GM23338 (cell line): ENCODE measurements at regions not wholly inside any gene's neighbourhood (a gene's known extent, or its start where the extent isn't known, plus 50 kb on each side); places are given as distances from the start of the nearest gene placed in this dataset.

ENCODE experiments used
- ATAC-seq: fragments of 200-7000 bp; cut with Tn5 transposase; 3 replicates; pipeline ENCODE4 v1.9.1; 2020
- DNase-seq: peaks from one replicate; pipeline ENCODE4 v3.0.0-alpha.2; 2015; ENCODE audit warnings: low spot score
- H2AFZ ChIP-seq: fragments of 200-600 bp; sonication (generic); 2 replicates; pipeline ENCODE4 v1.8.0; 2016; ENCODE audit warnings: antibody characterized with exemption, mild to moderate bottlenecking, moderate library complexity
- H3F3A ChIP-seq: fragments of 200-600 bp; sonication (generic); replicated peaks from 2 replicates; pipeline ENCODE4 v1.8.0; 2017; ENCODE audit warnings: antibody characterized with exemption, mixed run types, low read depth
- H3K27ac ChIP-seq: fragments of 200-600 bp; sonication (generic); 2 replicates; pipeline ENCODE4 v1.6.1; 2016; ENCODE audit warnings: low read depth
- H3K27me3 ChIP-seq: fragments of 200-600 bp; sonication (generic); 2 replicates; pipeline ENCODE4 v1.8.0; 2016; ENCODE audit warnings: mild to moderate bottlenecking, mixed run types, moderate library complexity; ENCODE audit not compliant: insufficient read depth
- H3K36me3 ChIP-seq: fragments of 200-600 bp; sonication (generic); 2 replicates; pipeline ENCODE4 v1.8.0; 2016; ENCODE audit warnings: mild to moderate bottlenecking; ENCODE audit not compliant: insufficient read depth
- H3K4me1 ChIP-seq: fragments of 200-600 bp; sonication (generic); 2 replicates; pipeline ENCODE4 v1.8.0; 2016; ENCODE audit warnings: mild to moderate bottlenecking, moderate library complexity; ENCODE audit not compliant: insufficient read depth
- H3K4me2 ChIP-seq: fragments of 200-600 bp; sonication (generic); 2 replicates; pipeline ENCODE4 v1.7.1; 2017; ENCODE audit warnings: mixed run types
- H3K4me3 ChIP-seq: fragments of 200-600 bp; sonication (generic); 2 replicates; pipeline ENCODE4 v1.6.1; 2016; ENCODE audit warnings: mixed run types
- H3K79me2 ChIP-seq: fragments of 200-600 bp; sonication (generic); replicated peaks from 2 replicates; pipeline ENCODE4 v1.8.0; 2017; ENCODE audit warnings: mild to moderate bottlenecking; ENCODE audit not compliant: insufficient read depth
- H3K9me2 ChIP-seq: fragments of 200-600 bp; sonication (generic); 2 replicates; pipeline ENCODE4 v1.8.0; 2017; ENCODE audit not compliant: insufficient read depth
- H4K20me1 ChIP-seq: fragments of 200-600 bp; sonication (generic); replicated peaks from 2 replicates; pipeline ENCODE4 v1.8.0; 2017; ENCODE audit warnings: mild to moderate bottlenecking; ENCODE audit not compliant: insufficient read depth
- H3K27ac Mint-ChIP-seq: 2 replicates; pipeline ENCODE4 v1.8.0; 2020; ENCODE audit warnings: inconsistent platforms, mild to moderate bottlenecking, moderate library complexity, mixed read lengths
- H3K27me3 Mint-ChIP-seq: 3 replicates; pipeline ENCODE4 v1.8.0; 2022; ENCODE audit warnings: low read depth, mild to moderate bottlenecking, moderate library complexity, mixed read lengths, inconsistent platforms; ENCODE audit not compliant: insufficient read depth, poor library complexity
- H3K36me3 Mint-ChIP-seq: 3 replicates; pipeline ENCODE4 v1.8.0; 2021; ENCODE audit warnings: low read depth, mild to moderate bottlenecking, inconsistent platforms, moderate library complexity, mixed read lengths
- H3K4me1 Mint-ChIP-seq: 3 replicates; pipeline ENCODE4 v1.8.0; 2020; ENCODE audit warnings: mild to moderate bottlenecking, inconsistent platforms, mixed read lengths
- H3K4me3 Mint-ChIP-seq: 3 replicates; pipeline ENCODE4 v1.8.0; 2021; ENCODE audit warnings: moderate library complexity, mild to moderate bottlenecking, inconsistent platforms, mixed read lengths
- H3K9me3 Mint-ChIP-seq: 3 replicates; pipeline ENCODE4 v1.8.0; 2020; ENCODE audit warnings: moderate library complexity, mild to moderate bottlenecking, inconsistent platforms, mixed read lengths
- CREB1 ChIP-seq: fragments of 250-450 bp; sonication (Bioruptor Pico); IDR thresholded peaks from 2 replicates; pipeline ENCODE4 v1.5.0; 2020; ENCODE audit warnings: low read depth, mild to moderate bottlenecking, moderate library complexity
- EZH2 ChIP-seq: fragments of 200-600 bp; sonication (generic); IDR thresholded peaks from one replicate; pipeline ENCODE4 v1.8.0; 2017; ENCODE audit warnings: antibody characterized with exemption, mild to moderate bottlenecking, low read depth; ENCODE audit not compliant: unreplicated experiment
- EZH2phosphoT487 ChIP-seq: fragments of 200-600 bp; sonication (generic); IDR thresholded peaks from one replicate; pipeline ENCODE4 v1.8.1; 2018; ENCODE audit warnings: antibody characterized with exemption; ENCODE audit not compliant: unreplicated experiment
- JUNB ChIP-seq: IDR thresholded peaks from one replicate; pipeline ENCODE4 v1.6.1; 2016; ENCODE audit warnings: antibody characterized with exemption; ENCODE audit not compliant: unreplicated experiment
- NANOG ChIP-seq: IDR thresholded peaks from 2 replicates; pipeline ENCODE4 v1.6.1; 2016; ENCODE audit warnings: antibody characterized with exemption, borderline replicate concordance
- POLR2AphosphoS5 ChIP-seq: IDR thresholded peaks from 2 replicates; pipeline ENCODE4 v1.6.1; 2016; ENCODE audit warnings: antibody characterized with exemption, low read depth
- ZNF114 ChIP-seq: fragments of 250-450 bp; sonication (Bioruptor Pico); IDR thresholded peaks from 2 replicates; pipeline ENCODE4 v1.5.0; 2020; ENCODE audit warnings: mild to moderate bottlenecking, moderate library complexity
- ZNF331 ChIP-seq: fragments of 250-450 bp; sonication (Bioruptor Pico); IDR thresholded peaks from 2 replicates; pipeline ENCODE4 v1.5.0; 2020; ENCODE audit warnings: low read depth, mild to moderate bottlenecking, moderate library complexity
- TF ChIP-seq, protein P1 (sequence below): fragments of 250-450 bp; sonication (Bioruptor Pico); IDR thresholded peaks from 2 replicates; pipeline ENCODE4 v1.5.0; 2020; ENCODE audit warnings: mild to moderate bottlenecking, moderate library complexity
- TF ChIP-seq, protein P2 (sequence below): IDR thresholded peaks from one replicate; pipeline ENCODE4 v1.6.1; 2018; ENCODE audit warnings: antibody characterized with exemption; ENCODE audit not compliant: unreplicated experiment
- TF ChIP-seq, protein P3 (sequence below), 2 experiments: fragments of 200-600 bp in 1 of 2; sonication (generic) in 1 of 2; conservative IDR thresholded peaks; 2 replicates each; pipeline versions ENCODE4 v1.5.1 to v1.6.1; 2016 to 2017; ENCODE audit warnings: antibody characterized with exemption in 2 of 2, low read depth in 2 of 2, mild to moderate bottlenecking in 2 of 2, moderate library complexity in 1 of 2

DNA sequence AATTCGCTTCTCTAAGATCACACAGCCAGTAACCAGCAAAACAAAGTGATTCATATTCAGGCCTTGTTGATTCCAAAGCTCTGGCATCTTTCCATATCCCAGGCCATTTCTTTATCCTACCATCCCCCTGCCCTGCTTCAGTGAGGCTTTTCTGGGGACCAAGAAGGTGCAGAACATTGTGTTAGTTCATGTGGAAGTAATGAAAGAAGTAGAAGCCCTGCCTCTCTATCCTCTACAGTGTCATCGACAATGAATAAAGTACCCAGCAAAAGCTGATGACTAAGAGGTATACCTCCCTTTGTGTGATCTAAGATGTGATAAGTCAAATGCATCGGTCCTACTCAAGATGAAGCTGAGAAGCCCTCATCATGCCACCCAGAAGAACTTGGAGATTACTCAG is 383.2 kb downstream of the BCL11A start:
- Mint-ChIP-seq H3K27me3 (no peaks in the 10 kb centered on the region), H3K36me3 (no peaks in the 10 kb centered on the region), H3K4me1 (no peaks in the 10 kb centered on the region), H3K9me3 (no peaks in the 10 kb centered on the region), H3K4me3 (no peak overlapping the region), H3K27ac (no peak overlapping the region)
- no peak overlapping the region for H3K27ac ChIP-seq
- no peaks in the 10 kb centered on the region for H3K27me3 ChIP-seq
- no peaks in the 10 kb centered on the region for H4K20me1 ChIP-seq
- peaks cover 7% of the 10 kb centered on the region; the same call in 1 of the 2 replicates for H3K9me2 ChIP-seq
- ATAC-seq (no peak), DNase-seq (no peak)
- TF ChIP-seq, protein P1, sequence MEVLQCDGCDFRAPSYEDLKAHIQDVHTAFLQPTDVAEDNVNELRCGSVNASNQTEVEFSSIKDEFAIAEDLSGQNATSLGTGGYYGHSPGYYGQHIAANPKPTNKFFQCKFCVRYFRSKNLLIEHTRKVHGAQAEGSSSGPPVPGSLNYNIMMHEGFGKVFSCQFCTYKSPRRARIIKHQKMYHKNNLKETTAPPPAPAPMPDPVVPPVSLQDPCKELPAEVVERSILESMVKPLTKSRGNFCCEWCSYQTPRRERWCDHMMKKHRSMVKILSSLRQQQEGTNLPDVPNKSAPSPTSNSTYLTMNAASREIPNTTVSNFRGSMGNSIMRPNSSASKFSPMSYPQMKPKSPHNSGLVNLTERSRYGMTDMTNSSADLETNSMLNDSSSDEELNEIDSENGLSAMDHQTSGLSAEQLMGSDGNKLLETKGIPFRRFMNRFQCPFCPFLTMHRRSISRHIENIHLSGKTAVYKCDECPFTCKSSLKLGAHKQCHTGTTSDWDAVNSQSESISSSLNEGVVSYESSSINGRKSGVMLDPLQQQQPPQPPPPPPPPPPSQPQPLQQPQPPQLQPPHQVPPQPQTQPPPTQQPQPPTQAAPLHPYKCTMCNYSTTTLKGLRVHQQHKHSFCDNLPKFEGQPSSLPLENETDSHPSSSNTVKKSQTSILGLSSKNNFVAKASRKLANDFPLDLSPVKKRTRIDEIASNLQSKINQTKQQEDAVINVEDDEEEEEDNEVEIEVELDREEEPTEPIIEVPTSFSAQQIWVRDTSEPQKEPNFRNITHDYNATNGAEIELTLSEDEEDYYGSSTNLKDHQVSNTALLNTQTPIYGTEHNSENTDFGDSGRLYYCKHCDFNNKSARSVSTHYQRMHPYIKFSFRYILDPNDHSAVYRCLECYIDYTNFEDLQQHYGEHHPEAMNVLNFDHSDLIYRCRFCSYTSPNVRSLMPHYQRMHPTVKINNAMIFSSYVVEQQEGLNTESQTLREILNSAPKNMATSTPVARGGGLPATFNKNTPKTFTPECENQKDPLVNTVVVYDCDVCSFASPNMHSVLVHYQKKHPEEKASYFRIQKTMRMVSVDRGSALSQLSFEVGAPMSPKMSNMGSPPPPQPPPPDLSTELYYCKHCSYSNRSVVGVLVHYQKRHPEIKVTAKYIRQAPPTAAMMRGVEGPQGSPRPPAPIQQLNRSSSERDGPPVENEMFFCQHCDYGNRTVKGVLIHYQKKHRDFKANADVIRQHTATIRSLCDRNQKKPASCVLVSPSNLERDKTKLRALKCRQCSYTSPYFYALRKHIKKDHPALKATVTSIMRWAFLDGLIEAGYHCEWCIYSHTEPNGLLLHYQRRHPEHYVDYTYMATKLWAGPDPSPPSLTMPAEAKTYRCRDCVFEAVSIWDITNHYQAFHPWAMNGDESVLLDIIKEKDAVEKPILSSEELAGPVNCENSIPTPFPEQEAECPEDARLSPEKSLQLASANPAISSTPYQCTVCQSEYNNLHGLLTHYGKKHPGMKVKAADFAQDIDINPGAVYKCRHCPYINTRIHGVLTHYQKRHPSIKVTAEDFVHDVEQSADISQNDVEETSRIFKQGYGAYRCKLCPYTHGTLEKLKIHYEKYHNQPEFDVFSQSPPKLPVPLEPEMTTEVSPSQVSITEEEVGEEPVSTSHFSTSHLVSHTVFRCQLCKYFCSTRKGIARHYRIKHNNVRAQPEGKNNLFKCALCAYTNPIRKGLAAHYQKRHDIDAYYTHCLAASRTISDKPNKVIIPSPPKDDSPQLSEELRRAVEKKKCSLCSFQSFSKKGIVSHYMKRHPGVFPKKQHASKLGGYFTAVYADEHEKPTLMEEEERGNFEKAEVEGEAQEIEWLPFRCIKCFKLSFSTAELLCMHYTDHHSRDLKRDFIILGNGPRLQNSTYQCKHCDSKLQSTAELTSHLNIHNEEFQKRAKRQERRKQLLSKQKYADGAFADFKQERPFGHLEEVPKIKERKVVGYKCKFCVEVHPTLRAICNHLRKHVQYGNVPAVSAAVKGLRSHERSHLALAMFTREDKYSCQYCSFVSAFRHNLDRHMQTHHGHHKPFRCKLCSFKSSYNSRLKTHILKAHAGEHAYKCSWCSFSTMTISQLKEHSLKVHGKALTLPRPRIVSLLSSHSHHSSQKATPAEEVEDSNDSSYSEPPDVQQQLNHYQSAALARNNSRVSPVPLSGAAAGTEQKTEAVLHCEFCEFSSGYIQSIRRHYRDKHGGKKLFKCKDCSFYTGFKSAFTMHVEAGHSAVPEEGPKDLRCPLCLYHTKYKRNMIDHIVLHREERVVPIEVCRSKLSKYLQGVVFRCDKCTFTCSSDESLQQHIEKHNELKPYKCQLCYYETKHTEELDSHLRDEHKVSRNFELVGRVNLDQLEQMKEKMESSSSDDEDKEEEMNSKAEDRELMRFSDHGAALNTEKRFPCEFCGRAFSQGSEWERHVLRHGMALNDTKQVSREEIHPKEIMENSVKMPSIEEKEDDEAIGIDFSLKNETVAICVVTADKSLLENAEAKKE (CRISPR knock-in tag): no peak
- TF ChIP-seq EZH2 (no peak), JUNB (no peak), ZNF114 (no peak), CREB1 (no peak), ZNF331 (CRISPR knock-in tag) (no peak), NANOG (no peak), POLR2AphosphoS5 (no peak), EZH2phosphoT487 (no peak)
- TF ChIP-seq, protein P2, sequence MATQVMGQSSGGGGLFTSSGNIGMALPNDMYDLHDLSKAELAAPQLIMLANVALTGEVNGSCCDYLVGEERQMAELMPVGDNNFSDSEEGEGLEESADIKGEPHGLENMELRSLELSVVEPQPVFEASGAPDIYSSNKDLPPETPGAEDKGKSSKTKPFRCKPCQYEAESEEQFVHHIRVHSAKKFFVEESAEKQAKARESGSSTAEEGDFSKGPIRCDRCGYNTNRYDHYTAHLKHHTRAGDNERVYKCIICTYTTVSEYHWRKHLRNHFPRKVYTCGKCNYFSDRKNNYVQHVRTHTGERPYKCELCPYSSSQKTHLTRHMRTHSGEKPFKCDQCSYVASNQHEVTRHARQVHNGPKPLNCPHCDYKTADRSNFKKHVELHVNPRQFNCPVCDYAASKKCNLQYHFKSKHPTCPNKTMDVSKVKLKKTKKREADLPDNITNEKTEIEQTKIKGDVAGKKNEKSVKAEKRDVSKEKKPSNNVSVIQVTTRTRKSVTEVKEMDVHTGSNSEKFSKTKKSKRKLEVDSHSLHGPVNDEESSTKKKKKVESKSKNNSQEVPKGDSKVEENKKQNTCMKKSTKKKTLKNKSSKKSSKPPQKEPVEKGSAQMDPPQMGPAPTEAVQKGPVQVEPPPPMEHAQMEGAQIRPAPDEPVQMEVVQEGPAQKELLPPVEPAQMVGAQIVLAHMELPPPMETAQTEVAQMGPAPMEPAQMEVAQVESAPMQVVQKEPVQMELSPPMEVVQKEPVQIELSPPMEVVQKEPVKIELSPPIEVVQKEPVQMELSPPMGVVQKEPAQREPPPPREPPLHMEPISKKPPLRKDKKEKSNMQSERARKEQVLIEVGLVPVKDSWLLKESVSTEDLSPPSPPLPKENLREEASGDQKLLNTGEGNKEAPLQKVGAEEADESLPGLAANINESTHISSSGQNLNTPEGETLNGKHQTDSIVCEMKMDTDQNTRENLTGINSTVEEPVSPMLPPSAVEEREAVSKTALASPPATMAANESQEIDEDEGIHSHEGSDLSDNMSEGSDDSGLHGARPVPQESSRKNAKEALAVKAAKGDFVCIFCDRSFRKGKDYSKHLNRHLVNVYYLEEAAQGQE: no peak
- TF ChIP-seq, protein P3, sequence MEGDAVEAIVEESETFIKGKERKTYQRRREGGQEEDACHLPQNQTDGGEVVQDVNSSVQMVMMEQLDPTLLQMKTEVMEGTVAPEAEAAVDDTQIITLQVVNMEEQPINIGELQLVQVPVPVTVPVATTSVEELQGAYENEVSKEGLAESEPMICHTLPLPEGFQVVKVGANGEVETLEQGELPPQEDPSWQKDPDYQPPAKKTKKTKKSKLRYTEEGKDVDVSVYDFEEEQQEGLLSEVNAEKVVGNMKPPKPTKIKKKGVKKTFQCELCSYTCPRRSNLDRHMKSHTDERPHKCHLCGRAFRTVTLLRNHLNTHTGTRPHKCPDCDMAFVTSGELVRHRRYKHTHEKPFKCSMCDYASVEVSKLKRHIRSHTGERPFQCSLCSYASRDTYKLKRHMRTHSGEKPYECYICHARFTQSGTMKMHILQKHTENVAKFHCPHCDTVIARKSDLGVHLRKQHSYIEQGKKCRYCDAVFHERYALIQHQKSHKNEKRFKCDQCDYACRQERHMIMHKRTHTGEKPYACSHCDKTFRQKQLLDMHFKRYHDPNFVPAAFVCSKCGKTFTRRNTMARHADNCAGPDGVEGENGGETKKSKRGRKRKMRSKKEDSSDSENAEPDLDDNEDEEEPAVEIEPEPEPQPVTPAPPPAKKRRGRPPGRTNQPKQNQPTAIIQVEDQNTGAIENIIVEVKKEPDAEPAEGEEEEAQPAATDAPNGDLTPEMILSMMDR (conservative IDR thresholded peaks at IDR 0.05; ENCODE audit: low read depth in 2 of 2): no peak
- H3K4me1 ChIP-seq: no peaks in the 10 kb centered on the region
- no peaks in the 10 kb centered on the region for H3K79me2 ChIP-seq
- H3K4me3 ChIP-seq: no peak overlapping the region
- no peak overlapping the region for H2AFZ ChIP-seq
- H3F3A ChIP-seq: no peaks in the 10 kb centered on the region
- no peak overlapping the region for H3K4me2 ChIP-seq
- no peaks in the 10 kb centered on the region for H3K36me3 ChIP-seq
